IMR-90 (cell line): ENCODE measurements at regions not wholly inside any gene's neighbourhood (a gene's known extent, or its start where the extent isn't known, plus 50 kb on each side); places are given as distances from the start of the nearest gene placed in this dataset.

ENCODE experiments used
- BHLHE40 ChIP-seq: fragments of 150-350 bp; IDR thresholded peaks from 2 replicates; pipeline ENCODE4 v1.6.1; 2016; ENCODE audit warnings: mild to moderate bottlenecking, low read depth, low read length
- CEBPB ChIP-seq: IDR thresholded peaks from 2 replicates; pipeline ENCODE4 v1.6.1; 2012; ENCODE audit warnings: low read depth, low read length, improper control_type of control experiment
- CHD1 ChIP-seq: IDR thresholded peaks from 2 replicates; pipeline ENCODE4 v1.6.1; 2012; ENCODE audit warnings: low read depth, low read length, improper control_type of control experiment
- CTCF ChIP-seq: conservative IDR thresholded peaks from 2 replicates; pipeline ENCODE4 v1.5.1; 2012; ENCODE audit warnings: mild to moderate bottlenecking, low read depth, low read length, improper control_type of control experiment
- MAFK ChIP-seq: IDR thresholded peaks from 2 replicates; pipeline ENCODE4 v1.6.1; 2012; ENCODE audit warnings: low read depth, low read length, improper control_type of control experiment
- MAZ ChIP-seq: IDR thresholded peaks from 2 replicates; pipeline ENCODE4 v1.6.1; 2012; ENCODE audit warnings: low read depth, mild to moderate bottlenecking, low read length, improper control_type of control experiment, moderate library complexity, borderline replicate concordance
- MXI1 ChIP-seq: IDR thresholded peaks from 2 replicates; pipeline ENCODE4 v1.6.1; 2012; ENCODE audit warnings: low read depth, mild to moderate bottlenecking, low read length, moderate library complexity, borderline replicate concordance
- POLR2A ChIP-seq: IDR thresholded peaks from 2 replicates; pipeline ENCODE4 v1.6.1; 2012; ENCODE audit warnings: mild to moderate bottlenecking, low read depth, low read length
- RAD21 ChIP-seq: IDR thresholded peaks from 2 replicates; pipeline ENCODE4 v1.6.1; 2012; ENCODE audit warnings: low read length, improper control_type of control experiment
- RCOR1 ChIP-seq: IDR thresholded peaks from 2 replicates; pipeline ENCODE4 v1.6.1; 2012; ENCODE audit warnings: mild to moderate bottlenecking, low read length, improper control_type of control experiment; ENCODE audit not compliant: insufficient replicate concordance
- RFX5 ChIP-seq: IDR thresholded peaks from 2 replicates; pipeline ENCODE4 v1.8.0; 2012; ENCODE audit warnings: low read depth, mild to moderate bottlenecking, low read length, moderate library complexity
- SMC3 ChIP-seq: fragments of 150-350 bp; IDR thresholded peaks from 2 replicates; pipeline ENCODE4 v1.6.1; 2016; ENCODE audit warnings: low read depth, mild to moderate bottlenecking, antibody characterized with exemption, low read length, moderate library complexity
- USF2 ChIP-seq: fragments of 150-350 bp; IDR thresholded peaks from 2 replicates; pipeline ENCODE4 v1.6.1; 2017; ENCODE audit warnings: mild to moderate bottlenecking, antibody characterized with exemption, low read length, low read depth

DNA sequence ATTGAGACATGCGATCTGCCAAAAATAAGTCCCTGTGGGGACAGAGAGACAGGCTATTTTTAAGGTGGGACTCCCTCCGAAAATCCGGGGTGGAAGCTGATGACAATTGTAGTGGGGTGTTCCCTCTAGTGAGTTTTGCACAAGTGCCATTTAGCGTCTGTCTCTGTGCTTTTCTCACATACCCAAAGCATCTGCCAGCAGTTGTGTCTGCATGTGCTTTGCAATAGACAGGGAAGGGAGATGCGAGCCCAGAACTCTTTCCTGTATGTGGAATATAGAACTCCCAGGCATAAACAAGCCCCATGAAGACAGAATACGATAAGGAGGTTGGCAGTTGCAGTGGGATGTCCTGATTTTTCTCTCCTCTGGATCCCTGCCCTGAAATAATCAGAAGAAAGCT, 282.7 kb upstream of the XYLT1 start:
- no peak for TF ChIP-seq CTCF
- no peak for TF ChIP-seq MXI1
- no peak for TF ChIP-seq POLR2A
- TF ChIP-seq CEBPB, result no peak
- TF ChIP-seq MAFK, result no peak
- no peak for TF ChIP-seq USF2
- TF ChIP-seq CHD1, result no peak
- no peak for TF ChIP-seq MAZ
- TF ChIP-seq RFX5, result no peak
- TF ChIP-seq RAD21, result no peak
- no peak for TF ChIP-seq BHLHE40
- TF ChIP-seq SMC3, result no peak
- TF ChIP-seq RCOR1, result no peak
